GM18505 (cell line): ENCODE measurements at regions not wholly inside any gene's neighbourhood (a gene's known extent, or its start where the extent isn't known, plus 50 kb on each side); places are given as distances from the start of the nearest gene placed in this dataset.

ENCODE experiments used
- ATAC-seq: cut with Tn5 transposase; IDR thresholded peaks from one replicate; pipeline ENCODE4 v1.9.1; 2021; ENCODE audit not compliant: unreplicated experiment
- POLR2A ChIP-seq: IDR thresholded peaks from 4 replicates; pipeline ENCODE4 v1.6.1; 2011; ENCODE audit warnings: borderline replicate concordance; ENCODE audit not compliant: insufficient read depth, insufficient read length; ENCODE audit errors: extremely low read depth

GRCh38 chr12:94762259-94762942 is 112.0 kb upstream of the TMCC3 start:
- peak; percentile 68 for ATAC-seq
- TF ChIP-seq POLR2A: no peak

- TF ChIP-seq POLR2A: no peak
- no peak for ATAC-seq
Observed at GRCh38 chr12:94761559-94761958, 111.2 kb upstream of the TMCC3 start.

GRCh38 chr12:94760786-94761185 is 110.4 kb upstream of the TMCC3 start:
- TF ChIP-seq POLR2A: no peak
- ATAC-seq: no peak

- no peak for TF ChIP-seq POLR2A
- ATAC-seq: no peak
Observed at GRCh38 chr12:94756789-94757188, 106.4 kb upstream of the TMCC3 start.

- no peak for ATAC-seq
- no peak for TF ChIP-seq POLR2A
Observed at GRCh38 chr12:94755598-94755997, 105.2 kb upstream of the TMCC3 start.

- ATAC-seq: no peak
- no peak for TF ChIP-seq POLR2A
Observed at GRCh38 chr12:94754653-94755052, 104.3 kb upstream of the TMCC3 start.

GRCh38 chr12:94753036-94753679 is 102.8 kb upstream of the TMCC3 start:
- TF ChIP-seq POLR2A: peak; percentile 3
- ATAC-seq: no peak

GRCh38 chr12:94750864-94751263 is 100.5 kb upstream of the TMCC3 start:
- TF ChIP-seq POLR2A: no peak
- ATAC-seq: no peak

GRCh38 chr12:94749890-94750289 is 99.5 kb upstream of the TMCC3 start:
- ATAC-seq: no peak
- no peak for TF ChIP-seq POLR2A

- ATAC-seq: no peak
- TF ChIP-seq POLR2A: no peak
Observed at GRCh38 chr12:94749455-94749854, 99.1 kb upstream of the TMCC3 start.

- no peak for ATAC-seq
- TF ChIP-seq POLR2A: no peak
Observed at GRCh38 chr12:94748726-94749421, 98.5 kb upstream of the TMCC3 start.

GRCh38 chr12:94745562-94745961 is 95.2 kb upstream of the TMCC3 start:
- ATAC-seq: no peak

GRCh38 chr12:94743174-94743573 is 92.8 kb upstream of the TMCC3 start:
- TF ChIP-seq POLR2A: no peak
- ATAC-seq: no peak

More at GRCh38 chr12:94745562-94745961, 95.2 kb upstream of the TMCC3 start:
- no peak for TF ChIP-seq POLR2A
